Stomach (tissue), 4 donors: ENCODE measurements at regions not wholly inside any gene's neighbourhood (a gene's known extent, or its start where the extent isn't known, plus 50 kb on each side); places are given as distances from the start of the nearest gene placed in this dataset.

Experiments
- EP300 ChIP-seq: sonication (generic); formaldehyde crosslinking; IDR thresholded peaks from one replicate; pipeline ENCODE4 v1.6.1; 2017; ENCODE audit warnings: antibody characterized with exemption
- POLR2A ChIP-seq, 4 donors: fragments of 450-650 bp; IDR thresholded peaks; one replicate each; pipeline ENCODE4 v1.6.1; 2016; ENCODE audit warnings: antibody characterized with exemption in 4 of 4, control low read depth in 2 of 4, mild to moderate bottlenecking in 1 of 4, moderate library complexity in 1 of 4
- POLR2AphosphoS5 ChIP-seq, 3 donors: sonication (generic); formaldehyde crosslinking; IDR thresholded peaks; one replicate each; pipeline ENCODE4 v1.6.1; 2016; ENCODE audit warnings: antibody characterized with exemption in 3 of 3
- TF ChIP-seq, protein P1 (sequence below), 7 experiments: fragments of 450-650 bp in 4 of 7; fragments of 200-600 bp in 3 of 7; sonication (generic) in 3 of 7; IDR thresholded peaks; one replicate each; pipeline ENCODE4 v1.5.1; 2016 to 2019; ENCODE audit warnings: antibody characterized with exemption in 7 of 7, control low read depth in 2 of 7, mild to moderate bottlenecking in 1 of 7

DNA sequence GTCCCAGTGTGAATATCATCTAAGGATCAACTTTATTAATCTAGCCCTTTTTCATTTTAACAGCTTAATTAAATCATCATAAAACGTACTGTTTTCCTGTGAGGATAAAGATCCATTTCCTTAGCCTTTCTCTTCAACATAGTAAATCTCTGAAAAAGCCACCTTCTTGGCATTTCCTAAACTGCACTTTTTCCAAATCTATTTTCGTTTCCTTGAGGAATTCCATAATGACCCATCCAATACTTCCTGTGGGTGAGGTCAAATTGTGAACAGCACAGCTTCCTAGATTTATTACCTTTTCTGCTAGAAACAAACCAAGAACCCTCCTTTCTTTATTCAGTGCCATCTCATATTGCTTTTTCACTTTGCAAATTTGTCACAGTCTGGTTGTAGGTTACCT lies 129.4 kb upstream of the CNTN4 start:
- TF ChIP-seq, protein P1, sequence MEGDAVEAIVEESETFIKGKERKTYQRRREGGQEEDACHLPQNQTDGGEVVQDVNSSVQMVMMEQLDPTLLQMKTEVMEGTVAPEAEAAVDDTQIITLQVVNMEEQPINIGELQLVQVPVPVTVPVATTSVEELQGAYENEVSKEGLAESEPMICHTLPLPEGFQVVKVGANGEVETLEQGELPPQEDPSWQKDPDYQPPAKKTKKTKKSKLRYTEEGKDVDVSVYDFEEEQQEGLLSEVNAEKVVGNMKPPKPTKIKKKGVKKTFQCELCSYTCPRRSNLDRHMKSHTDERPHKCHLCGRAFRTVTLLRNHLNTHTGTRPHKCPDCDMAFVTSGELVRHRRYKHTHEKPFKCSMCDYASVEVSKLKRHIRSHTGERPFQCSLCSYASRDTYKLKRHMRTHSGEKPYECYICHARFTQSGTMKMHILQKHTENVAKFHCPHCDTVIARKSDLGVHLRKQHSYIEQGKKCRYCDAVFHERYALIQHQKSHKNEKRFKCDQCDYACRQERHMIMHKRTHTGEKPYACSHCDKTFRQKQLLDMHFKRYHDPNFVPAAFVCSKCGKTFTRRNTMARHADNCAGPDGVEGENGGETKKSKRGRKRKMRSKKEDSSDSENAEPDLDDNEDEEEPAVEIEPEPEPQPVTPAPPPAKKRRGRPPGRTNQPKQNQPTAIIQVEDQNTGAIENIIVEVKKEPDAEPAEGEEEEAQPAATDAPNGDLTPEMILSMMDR (IDR thresholded peaks at IDR 0.05) = no peak
- no peak for TF ChIP-seq EP300
- no peak for TF ChIP-seq POLR2AphosphoS5 (IDR thresholded peaks at IDR 0.05)
- no peak for TF ChIP-seq POLR2A (IDR thresholded peaks at IDR 0.05)
